Middle frontal gyrus (tissue), 1 donor: ENCODE measurements at regions not wholly inside any gene's neighbourhood (a gene's known extent, or its start where the extent isn't known, plus 50 kb on each side); places are given as distances from the start of the nearest gene placed in this dataset.

ENCODE experiments used
- DNase-seq: peaks from one replicate; pipeline ENCODE4 v3.0.0-alpha.2; 2015; ENCODE audit warnings: low spot score; ENCODE audit errors: extremely low spot score

- DNase-seq = no peak
These were observed 378.8 kb upstream of the SHH start for GRCh38 chr7:156191090-156191489.

DNA sequence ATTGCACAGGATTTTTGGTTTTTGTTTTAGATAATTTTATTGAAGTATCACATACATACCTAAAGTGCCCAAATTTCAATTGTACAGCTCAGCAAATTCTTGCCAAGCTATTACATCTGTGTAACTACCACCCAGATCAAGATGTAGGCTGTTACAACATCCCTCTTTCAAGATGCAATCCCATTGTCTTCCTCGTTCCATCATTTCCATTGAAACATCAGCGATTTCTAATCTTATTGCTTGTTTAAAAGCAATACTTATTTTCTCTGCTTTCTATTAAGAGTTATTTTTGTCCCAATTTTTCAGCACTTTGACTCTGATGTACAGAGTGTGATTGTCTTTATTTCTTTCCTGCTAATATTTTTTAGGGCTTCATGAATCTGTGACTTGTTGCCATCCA, 372.8 kb upstream of the SHH start:
- no peak for DNase-seq

- DNase-seq = no peak
These were observed 371.9 kb upstream of the SHH start for GRCh38 chr7:156184164-156184563.

DNA sequence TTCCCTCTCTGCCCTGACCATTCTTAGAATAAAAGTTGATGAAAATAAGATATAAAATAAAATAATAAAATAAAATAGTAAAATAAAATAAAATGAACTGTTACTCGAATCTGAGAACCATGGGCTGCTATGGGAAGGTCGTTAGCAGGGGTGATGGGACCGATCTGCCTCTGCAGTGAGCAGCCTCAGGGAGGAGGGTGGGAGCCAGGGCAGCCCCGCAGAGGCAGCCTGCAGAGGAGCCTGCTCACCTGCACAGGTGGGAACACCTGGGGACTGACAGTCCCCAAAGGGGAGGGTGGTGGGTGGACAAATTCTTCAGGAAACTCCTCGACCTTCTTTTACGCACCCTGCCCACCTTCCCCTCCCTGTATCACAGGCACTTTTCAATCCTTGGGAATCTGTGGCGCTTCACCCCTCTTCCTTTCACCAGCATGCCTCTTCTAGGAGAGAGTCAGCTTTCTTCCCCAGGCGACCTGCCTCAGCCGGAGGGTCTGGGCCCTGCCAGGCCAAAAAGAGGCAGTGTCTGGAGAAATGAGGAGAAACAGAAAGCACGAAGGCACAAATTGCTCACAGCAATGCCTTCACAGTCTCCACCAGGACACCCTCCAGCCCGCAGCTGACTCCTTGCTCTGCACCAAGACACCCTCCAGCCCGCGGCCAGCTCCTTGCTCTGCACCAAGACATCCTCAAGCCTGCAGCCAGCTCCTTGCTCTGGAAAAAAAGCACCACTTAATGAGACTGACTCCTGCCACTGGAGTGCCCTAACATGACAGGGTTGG, 368.4 kb upstream of the SHH start:
- no peak for DNase-seq

DNA sequence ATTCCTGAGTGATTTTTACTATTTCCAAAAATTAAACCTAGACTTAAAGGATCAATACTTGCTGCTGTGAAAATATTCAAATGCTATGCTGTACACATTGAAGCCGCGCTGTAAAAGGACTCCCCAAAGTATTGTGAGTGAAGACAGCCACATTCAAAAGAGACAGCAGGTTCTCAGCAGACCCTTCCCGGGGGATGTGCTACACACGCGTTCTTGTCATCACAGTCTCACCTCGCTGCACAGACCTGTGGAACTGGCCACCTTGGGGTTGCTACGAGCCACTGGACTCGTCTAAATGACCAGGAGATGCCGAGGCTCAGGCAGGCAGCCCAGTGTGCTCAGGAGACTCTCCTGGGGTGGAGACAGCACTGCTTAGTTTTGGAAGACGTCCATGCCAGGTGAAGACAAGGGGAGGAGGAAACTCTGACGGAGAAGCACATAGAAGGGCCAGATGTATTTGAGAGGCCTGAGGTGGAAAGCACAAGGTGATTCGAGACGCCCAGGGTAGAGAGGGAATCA, 367.7 kb upstream of the SHH start:
- no peak for DNase-seq

- no peak for DNase-seq
These were observed 366.6 kb upstream of the SHH start for GRCh38 chr7:156178857-156179256.

GRCh38 chr7:156178214-156178613, 366.0 kb upstream of the SHH start:
- DNase-seq = no peak

DNA sequence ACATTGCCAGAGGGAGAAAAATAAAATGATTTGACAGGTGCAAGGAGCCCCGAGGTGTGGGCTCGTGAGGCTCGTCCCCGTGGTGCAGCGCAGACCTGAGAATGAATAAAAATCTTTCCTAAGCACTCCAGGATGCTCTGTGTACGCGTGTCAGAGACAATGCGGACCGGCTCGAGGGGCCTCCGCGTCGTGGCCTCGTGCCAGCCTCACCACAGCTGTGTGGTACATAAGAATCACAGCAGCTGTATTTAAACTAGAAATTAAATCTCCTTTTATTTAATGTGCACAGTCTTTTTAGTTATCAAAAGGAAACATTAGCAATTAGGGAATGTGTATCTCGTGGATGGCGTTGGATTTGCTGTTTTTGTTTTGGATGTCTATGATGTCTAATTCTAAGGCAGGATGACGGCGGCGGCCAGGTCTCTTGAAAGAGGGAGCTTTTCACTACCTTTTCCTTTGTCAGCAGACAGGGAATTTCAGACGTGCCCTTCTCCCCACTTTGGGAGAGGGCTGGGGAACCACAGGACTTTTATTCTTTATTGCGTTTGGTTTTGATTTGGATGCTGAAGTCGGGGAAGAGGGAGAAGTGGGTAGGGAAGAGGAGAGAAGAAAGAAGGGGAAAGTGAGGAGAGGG, 365.3 kb upstream of the SHH start:
- no peak for DNase-seq

DNA sequence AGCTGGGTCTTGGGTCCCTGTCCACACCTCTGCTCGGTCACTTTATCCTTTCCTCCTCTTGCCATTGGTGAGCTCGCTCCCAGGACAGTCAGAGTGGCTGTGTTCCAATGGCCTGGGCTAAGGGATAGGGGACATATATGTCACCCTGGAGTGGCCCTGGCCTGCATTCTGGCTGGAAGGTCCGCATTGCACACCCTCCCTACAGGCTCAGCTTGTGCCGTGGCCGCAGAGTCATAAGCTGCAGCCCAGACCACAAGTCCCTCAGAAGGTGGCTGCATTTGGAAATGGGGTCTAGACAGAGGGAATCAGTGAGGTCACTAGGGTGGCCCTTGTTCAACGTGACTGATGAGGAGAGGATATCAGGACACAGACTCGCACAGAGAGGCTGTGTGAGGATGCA, 363.8 kb upstream of the SHH start:
- no peak for DNase-seq

DNA sequence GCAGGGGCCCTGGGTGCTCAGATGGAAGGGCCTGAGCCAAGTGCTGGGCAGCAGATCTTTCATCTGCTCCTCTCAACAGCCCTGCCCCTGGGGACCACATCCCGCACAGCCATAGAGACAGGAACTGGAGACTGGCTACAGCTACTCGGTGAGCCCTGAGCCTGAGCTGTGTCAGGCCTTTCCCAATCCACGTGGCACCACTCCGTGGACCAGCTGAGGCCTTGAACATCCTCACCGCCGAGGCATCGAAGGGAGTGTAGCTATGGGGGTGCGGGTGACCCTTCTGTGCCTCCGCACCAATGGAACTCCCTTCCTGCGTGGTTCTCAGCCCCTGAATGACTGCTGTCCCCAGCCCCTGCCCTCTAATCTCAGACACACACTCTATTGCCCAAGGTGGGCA, 362.7 kb upstream of the SHH start:
- no peak for DNase-seq

GRCh38 chr7:156174428-156174827, 362.2 kb upstream of the SHH start:
- no peak for DNase-seq

DNA sequence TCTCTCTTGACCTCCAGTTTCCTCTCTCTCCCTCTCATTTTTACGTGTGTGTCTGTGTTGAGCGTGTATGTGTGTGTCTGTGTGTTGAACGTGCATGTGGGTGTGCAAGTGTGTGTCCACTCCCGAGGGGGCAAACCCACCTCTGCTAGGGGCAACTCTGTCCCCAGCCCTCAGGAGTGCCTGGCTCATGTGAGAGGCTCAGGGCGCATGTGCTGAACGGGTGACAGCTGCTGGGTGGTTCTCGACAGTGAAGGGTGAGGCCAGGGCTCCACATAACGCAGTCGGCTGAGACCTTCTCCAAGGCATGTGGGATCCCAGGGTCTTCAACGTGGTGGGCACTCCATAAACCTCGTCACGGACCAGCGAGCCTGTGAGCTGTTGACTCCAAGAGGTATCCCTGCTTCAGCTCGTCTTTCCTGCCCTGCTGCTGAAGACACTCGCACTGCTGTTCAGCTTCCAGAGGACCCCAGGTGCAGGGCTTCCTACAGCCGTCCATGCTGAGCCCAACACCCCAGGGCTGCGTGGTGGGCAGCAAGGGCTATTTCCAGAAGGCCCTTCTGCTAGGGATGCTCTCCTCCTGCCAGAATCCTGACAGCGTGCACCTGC, 361.6 kb upstream of the SHH start:
- DNase-seq = no peak

DNA sequence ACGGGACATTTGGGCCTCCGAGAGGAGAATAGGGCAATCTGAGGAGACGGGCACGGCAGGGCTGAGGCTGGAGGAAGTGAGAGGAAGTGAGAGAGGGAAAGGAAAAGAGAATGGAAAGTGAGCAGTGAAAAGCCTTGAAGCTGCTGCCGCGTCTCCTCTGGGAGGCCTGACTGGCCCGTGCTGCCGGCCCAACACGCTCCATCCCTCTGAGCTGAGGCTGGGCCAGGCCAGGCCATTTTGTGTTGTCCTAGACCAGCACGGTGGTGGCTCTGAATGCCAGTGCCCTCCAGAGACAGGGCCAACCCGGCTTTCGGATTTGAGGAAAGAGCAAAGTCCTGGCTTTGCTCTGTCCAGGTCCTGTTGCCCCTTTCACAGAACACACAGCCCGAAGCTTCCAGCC, 361.1 kb upstream of the SHH start:
- no peak for DNase-seq

GRCh38 chr7:156172638-156173037, 360.4 kb upstream of the SHH start:
- no peak for DNase-seq

GRCh38 chr7:156169474-156170370, 357.5 kb upstream of the SHH start:
- no peak for DNase-seq

DNA sequence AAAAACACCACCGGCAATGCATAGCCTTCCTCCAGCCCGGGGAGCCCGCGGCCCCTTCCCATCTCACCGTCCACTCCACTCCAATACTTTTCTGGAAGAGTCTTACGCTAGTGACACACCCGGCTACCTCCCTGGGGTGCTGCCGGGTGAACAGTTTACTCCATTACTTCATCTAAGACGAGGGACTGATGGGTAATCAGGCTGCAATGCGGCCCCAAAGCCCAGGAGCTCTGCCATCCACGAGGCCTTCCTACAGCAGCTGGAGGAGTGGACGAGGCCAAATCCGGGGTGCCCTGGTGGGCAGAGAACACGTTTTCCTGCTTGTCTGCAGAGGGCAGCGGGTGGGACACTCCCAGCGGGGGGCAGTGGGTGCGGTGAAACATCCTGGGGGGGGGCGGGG, 356.2 kb upstream of the SHH start:
- DNase-seq = no peak

- no peak for DNase-seq
These were observed 355.7 kb upstream of the SHH start for GRCh38 chr7:156167987-156168386.

DNA sequence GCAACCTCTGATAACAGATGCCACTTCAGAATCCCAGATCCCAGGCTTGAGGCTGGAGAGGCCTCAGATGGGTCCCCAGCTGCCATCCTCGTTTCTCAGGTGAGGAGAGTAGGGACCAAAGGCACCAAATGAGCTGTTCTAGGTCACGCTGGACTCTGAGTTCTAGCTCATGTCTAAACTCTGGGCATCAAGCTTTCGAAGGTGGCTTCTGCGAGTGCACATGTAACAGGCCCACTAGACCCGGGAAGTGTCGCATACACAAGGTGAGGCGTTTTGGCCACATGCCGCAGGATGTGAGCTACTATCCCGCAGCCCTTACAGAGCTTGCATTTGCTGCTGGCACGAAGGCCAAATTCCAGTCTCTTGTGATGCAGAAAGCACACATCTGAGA, 355.1 kb upstream of the SHH start:
- no peak for DNase-seq

- DNase-seq = no peak
These were observed 354.6 kb upstream of the SHH start for GRCh38 chr7:156166692-156167416.

DNA sequence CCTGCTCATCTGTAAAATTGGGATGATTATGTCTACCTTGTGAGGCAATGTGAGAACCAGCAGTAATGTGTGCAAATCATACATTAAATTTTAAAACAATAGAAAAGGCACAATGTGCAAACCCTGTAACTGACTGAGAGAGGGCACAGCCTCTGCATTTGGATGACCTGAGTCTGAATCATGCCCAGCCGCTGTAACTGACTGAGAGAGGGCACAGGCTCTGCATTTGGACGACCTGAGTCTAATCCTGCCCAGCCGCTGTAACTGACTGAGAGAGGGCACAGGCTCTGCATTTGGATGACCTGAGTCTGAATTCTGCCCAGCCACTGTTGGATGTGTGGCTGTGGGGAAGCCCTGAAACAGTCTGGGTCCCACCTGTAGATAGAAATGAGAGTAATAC, 351.5 kb upstream of the SHH start:
- no peak for DNase-seq

DNA sequence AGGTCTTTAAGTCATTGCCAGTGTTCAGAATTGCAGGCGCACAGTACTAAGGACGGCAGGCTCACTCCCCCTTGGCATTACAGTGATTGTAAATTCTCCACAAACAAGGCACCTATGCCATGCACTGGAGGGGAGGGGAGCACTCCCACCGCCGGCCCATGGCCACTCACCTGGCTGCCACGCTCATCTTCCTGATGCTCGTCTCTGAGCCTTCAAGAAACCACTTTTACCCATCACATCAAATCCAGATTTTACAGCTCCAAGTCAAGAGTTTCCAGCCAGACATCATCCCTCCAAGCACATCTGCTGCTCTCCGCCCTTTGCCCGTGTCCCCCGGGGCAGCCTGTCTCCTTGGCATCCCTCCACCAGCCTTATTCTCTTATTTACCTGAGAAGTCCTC, 350.2 kb upstream of the SHH start:
- no peak for DNase-seq
